T-helper 2 cell (primary cell): ENCODE measurements at regions not wholly inside any gene's neighbourhood (a gene's known extent, or its start where the extent isn't known, plus 50 kb on each side); places are given as distances from the start of the nearest gene placed in this dataset.

ENCODE experiments used
- DNase-seq, 5 experiments: peaks; one replicate each; pipeline versions ENCODE4 v3.0.0 to v3.0.0-alpha.2; 2012 to 2022

DNA sequence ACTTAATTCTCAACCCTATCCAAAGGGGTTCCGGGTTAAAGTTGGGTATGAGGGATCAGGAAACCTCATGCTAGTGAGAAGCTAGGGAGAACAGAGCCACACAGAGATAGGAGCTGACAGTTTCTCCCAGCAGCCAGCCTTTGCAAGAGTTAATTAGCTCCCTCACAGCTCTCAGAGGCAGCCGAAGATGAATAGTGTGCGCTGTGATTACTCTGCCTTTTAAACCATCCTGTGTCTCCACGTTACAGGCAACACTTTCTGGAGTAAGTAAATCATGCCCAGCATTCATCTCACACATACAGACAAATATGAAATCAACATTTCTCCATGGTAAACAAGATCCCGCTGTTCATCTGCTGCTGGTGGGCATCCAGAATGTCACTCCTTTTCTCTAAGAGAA is 429.6 kb downstream of the INSC start:
- no peak for DNase-seq

DNA sequence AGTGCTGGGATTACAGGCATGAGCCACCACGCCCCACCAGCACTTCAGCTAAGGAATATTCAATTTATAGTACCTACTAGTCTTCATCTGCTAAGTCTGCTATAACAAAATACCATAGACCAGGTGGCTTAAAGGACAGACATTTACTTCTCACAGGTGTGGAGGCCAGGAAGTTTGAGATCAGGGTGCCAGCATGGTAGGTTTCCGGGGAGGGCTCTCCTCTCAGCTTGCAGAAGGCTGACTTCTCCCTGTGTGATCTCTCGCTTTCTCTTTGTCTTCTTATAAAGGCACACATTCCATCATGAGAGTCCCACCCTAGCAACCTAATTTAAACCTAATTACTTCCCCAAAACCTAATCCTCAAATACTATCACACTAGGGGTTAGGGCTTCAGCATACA is 433.0 kb downstream of the INSC start:
- DNase-seq: no peak

DNA sequence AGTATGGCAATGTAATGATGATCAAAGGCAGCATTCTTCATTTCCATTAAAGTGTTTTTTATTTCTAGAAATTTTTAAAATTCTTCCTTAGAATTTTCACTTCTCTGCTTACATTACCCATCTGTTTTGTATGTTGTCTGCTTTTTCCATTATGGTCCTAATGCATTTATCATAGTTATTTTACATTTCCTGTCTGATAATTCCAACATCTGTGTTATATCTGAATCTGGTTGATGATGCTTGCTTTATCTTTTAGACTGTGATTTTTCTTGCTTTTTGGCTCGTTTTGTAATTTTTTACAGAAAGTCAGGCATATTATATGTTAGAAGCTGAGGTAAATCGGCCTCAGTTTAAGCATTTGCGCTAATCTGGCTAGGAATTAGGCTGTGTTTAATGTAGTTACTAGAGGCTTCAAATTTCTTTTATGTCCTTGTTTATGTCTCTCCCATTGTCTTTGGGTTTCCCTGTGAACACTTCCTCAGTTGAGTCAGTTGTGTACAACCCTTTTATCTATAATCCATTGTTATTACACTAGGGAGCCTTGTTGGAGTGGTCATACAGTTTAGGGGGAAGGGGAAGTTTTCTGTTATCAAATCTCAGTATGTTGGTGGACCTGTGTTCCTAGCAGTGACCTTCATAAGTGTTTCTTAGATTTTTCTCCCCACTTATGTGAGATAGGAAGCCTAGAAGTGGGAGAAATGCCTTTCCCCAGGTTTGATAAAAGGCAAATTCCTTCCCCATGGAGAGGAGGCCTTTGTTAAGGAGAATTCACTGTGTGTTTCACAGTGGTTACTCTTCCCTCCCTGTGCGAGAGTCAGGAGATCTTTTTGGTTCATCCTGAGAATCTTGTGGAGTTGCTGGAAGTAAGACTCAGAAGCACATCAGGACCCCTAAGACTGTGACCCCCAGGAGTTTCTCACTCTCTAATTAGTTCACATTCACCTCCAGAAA is 437.5 kb downstream of the INSC start:
- DNase-seq: no peak

DNA sequence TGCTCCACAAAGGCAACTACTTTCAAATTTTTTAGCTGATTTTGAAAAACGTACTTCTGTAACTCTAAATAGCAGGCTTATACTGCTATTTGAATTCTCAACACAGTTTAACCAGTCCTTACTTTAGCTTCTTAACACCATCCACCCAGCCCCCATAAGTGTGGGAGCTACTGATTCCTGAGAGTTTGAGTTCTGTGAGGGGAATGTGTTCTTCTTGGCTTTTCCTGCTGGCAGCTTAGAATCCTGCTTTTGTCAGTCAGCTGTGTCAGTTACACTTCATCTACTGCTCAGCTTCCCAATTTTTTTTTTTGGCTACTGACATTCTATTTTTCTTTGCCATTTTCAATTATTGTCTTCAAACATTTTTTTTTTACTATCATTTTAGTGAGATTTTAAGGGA is 440.4 kb downstream of the INSC start:
- DNase-seq: no peak

DNA sequence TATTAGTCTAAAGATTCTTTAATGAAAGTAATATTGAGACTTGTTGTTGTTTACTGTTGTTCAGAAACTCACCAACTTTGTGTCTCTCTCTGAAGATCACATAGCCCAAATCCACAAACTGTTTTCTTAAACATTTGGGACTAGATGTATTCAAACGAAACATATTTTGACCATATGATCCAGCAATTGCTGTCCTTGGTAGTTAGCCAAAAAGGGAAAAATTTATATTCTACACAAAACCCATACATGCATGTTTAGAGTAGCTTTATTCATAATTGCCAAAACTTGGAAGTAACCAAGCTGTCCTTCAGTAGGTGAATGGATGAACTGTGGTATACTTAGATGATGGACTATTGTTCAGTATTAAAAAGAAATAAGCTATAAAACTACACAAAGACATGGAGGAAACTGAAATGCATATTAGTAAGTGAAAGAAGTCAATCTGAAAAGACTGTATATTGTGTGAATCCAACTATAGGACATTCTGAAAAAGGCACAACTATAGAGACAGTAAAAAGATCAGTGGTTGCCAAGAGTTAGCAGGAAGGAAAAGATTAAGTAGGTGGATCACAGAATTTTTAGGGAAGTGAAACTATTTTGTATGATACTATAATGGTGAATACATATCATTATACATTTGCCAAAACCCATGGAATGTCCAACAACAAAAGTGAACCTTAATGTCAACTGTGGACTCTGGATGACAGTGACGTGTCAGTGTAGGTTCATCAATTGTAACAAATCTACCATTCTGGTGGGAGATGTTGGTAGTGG is 442.9 kb downstream of the INSC start:
- no peak for DNase-seq

DNA sequence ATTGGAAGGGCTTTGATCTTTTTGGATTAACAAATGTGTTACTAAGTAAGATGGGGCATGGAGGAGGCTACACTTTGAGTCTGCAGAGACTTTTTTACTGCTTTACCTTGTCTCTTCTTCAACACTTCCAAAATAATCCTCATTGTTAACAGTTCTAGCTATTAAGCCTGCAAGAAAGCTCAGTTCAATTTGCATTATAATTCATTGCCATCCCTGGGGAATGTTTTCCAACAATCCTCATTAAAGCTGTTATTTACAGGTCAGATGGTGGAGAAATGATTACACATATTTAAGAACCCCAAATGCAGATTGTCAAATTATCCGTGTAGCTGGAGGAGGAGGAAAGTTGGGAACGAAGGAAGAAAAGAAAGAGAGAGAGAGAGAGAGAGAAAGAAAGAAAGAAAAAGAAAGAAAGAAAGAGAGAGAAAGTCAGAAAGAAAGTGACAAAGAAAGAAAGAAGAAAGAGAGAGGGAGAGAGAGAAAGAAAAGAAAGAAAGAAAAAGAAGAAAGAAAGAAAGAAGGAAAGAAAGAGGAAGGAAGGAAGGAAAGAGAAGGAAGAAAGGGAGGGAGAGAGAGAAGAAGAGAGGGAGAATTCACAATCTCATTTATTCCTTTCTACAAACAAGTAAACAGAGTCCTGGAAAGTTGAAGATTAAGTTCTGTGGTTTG is 443.9 kb downstream of the INSC start:
- DNase-seq: no peak

DNA sequence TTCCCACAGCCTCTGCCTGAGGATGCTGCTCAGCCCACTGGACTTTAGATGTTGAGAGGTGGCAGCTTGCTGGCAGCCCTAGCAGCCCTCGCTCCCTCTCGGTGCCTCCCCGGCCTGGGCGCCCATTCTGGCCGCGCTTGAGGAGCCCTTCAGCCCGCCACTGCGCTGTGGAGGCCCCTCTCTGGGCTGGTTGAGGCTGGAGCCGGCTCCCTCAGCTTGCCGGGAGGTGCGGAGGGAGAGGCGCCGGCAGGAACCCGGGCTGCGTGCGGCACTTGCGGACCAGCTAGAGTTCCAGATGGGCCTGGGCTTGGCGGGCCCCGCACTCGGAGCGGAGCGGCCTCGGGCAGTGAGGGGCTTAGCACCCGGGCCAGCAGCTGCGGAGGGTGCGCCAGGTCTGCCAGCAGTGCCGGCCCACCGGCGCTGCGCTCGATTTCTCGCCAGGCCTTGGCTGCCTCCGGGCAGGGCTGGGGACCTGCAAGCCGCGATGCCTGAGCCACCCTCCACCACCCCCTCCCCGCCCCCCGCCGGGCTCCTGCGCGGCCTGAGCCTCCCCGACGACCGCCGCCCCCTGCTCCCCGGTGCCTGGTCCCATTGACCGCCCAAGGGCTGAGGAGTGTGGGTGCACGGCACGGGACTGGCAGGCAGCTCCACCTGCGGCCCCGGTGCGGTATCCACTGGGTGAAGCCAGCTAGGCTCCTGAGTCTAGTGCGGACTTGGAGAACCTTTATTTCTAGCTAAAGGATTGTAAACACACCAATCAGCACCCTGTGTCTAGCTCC is 446.2 kb downstream of the INSC start:
- DNase-seq: no peak

DNA sequence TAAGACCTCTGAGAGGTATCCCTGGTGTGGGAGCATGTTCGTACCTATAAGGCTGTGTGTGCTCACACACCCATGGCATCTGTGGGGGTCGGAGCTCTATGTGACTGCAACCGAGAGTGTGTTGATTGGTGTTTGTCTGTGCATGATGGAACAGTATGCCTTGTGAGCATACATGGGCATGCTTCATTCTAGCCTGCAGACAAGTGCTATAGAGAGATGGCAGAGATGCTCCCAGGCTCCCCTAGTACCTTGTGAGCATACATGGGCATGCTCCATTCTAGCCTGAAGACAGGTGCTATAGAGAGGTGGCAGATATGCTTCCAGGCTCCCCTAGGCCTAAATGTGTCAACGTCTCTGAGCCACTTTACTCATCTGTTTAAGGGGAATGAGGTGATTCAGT is 447.5 kb downstream of the INSC start:
- no peak for DNase-seq

DNA sequence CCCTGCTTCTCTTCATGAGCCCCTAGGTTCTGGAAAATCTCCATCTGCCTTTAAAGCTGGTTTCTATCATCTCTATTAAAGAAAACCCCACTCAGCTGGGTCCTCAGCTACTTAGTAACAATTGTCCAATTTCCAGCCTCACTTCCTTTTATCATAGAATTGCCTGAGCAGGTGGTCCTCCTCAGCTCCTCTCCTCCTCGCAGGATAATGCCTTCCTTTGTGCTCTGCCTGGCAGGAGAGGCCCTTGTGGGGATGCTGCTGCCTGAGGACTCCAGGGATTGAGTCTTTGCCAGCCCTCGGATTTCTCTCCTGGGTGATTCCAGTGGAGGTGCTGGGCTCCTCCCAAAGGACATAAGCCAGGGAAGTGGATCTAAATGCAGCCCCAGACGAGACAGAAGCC is 448.3 kb downstream of the INSC start:
- no peak for DNase-seq

DNA sequence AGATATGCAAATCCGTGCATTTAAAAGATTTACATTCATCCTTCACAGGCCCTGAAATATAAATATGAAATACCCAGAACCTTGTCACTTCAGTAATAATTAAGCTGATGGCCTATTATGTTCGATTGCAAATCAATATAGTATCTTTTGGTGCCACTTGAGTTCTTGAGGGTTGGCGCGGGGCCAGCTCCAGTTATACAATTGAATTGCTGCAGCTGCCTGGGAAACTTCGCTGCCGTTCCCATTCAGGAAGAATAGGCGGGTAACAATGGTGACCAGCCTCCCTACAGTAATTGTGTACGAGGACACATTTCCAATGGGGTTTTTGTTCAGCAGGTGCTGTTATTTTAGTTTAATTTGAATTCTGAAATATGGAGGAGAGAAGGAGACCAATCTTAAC is 451.2 kb downstream of the INSC start:
- no peak for DNase-seq

DNA sequence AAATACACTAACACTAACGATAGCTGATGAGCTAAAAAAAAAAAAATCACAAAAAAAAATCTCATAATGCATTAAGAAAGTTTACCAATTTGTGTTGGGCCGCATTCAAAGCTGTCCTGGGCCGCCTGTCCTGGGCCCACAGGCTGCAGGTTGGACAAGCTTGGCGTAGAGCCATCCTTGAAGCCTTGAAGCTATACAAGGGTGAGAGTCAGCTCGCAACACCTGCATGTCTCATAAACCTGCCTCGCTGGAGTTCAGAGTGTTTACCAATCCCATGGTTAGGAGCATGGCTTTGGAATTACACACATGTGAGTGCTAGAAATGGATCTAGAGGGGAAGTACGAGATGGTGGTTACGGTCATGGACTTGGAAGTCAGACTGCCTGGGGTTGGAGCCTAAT is 453.7 kb downstream of the INSC start:
- no peak for DNase-seq

DNA sequence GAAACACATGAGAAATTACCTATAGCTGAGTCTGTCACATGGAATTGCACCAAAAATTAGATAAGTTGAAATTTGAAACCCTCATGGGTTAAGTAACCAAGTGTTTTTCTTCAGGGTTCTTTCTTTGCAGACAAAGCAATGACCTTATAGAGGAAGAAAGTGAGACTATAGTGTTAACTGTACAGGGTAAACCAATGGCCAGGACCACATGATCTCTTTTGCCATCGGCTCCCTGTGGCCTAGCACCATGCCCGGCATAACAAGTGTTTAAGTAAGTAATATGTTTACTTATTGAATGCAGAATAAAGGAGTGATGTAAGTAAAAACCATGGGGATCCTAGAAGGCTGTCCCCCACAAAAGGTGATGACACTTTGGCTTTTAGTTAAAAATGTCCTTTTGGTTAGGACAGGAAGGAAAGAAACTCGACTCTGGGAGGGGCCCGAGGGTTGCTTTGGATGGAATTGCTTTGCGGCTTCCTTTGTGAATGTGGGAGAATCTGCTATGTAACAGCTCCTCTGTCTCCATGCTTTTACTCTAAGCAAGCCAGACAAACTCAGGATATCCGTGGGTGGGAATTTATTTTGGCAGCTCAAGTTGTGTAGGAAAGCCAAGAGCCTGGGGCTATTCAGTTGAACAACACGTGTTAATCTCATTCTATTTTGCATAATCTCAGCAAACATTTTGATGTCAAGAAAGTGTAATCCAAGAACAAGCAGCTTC is 454.7 kb downstream of the INSC start:
- DNase-seq: no peak

DNA sequence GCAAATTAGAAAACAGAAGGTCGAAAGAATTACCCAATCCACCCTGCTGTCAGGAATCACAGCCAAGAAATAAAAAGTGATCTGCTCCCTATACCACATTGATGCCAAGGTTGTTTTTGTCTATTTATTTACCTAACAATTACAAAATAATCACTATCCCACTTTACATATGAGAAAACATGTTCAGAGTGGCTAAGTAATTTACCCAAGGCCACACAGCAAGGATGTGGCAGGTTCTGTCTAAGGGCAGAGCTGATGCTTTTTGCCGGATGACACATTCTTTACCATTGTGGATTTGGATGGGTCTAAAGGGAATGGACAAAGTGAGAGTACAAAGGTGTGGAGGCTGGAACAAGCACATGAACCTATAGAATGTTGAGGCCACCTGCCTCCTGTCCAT is 460.7 kb downstream of the INSC start:
- no peak for DNase-seq

DNA sequence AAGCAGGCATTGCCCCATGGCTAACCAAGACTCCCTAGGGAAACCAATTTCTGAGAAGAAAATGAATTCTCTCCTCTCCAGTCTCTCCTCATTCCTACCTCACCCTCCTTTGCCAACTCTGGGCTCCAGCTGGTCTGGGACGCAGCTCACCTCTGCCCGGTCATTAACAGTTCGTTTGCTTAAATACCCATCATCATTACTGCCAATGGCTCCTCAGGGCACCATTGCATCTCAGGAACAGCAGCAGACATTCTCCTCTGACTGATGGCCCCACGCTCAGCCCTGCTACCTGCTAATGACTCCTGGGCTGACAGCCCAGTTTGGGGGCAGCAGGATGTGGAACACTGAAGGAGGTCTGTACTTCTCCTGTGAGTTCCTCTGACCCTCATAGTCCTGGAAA is 462.0 kb downstream of the INSC start:
- DNase-seq: no peak

DNA sequence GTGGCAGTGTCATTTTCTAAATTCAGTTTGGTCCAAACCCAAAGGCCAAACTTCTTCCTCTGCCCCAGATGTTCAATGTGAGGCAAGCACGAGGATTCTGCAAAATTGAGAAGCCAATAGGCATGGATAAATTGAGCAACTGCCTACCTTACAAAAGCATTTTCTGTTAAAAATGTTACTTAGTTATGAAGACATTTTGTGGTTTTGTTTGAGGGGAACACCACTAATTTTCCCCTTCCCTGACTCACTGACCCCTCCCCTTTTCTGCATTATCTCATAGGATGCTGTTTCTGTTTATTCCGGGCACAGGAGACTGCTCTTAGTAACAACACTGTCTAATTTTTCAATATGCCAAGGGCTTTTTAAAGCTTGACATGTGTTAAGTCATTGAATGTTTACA is 462.8 kb downstream of the INSC start:
- no peak for DNase-seq

DNA sequence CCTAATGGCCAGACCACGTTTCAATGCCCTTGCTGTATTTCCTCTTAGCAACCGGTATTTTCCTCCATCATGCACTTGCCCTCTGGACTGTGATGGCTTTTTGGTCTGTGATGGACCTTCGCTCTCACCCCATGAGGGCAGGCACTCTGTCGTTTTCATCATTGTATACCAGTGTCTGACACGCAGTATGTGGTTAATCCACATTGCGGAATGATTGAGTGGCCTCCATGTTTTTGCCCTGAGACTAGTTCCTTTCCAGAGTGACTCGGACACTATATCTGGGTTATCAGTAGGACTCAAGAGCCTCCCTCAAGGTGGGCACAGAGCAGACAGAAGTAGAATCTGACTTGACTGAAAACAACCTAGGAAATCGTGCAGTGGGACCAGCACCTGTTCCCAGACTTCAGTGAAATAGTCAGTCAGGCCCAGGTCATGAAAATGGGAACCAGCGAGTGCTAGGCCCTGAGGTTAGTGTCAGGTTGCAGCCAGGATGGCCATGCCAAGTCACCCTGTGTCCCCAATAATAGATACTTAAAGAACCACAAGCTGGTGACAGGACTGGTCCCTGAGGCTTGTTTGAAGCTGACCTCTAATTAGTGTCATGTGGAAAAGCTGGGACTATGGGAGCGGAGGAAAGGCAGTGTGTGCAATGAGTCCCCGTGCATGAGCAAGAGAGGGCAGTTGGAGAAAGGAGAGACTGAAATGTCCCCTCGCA is 464.7 kb downstream of the INSC start:
- DNase-seq: no peak

DNA sequence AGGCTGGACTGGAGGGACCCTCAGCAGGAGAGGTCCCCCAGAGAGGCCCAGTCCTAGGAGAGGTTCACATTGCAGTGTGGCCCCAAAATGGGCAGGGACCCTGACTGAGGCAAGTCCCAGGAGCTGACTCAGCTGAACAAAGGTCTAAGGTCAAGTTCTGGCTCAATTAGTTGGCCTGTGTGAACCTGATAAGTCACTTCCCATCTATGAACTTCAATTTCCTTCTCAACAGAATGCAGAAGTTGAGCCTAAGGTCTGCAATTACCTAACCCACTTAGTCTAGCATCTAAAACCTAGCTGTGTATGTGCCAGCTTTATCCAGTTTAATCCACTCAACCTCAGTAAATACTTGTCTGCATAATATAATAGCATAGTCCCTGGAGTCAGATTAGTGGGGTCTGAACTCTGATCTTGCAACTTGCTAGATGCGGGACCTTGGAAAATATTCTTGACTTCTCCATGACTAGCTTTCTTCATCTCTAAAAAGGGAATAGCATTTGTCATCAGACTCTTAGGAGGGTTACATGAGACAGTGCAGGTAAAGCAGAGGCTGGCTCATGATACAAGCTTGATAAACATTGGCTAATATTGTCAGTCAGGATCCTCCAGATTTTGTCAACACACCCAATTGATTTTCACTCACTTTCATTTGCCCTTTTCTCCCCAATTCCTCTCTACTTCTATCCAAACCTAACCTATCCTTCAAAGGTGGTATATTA is 465.5 kb downstream of the INSC start:
- no peak for DNase-seq

DNA sequence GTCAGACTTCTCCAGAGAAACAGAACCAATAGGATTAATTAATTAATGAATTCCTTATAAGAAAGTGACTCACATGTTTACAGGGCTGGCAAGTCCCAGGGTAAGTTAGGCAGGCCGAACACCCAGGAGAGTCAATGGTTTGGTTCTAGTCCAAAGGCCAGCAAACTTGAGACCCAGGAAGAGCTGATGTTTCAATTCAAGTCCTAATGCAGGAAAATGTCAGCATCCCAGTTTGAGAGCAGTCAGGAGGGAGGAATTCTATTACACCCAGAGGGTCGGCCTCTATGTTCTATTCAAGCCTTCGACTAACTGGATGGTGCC is 466.0 kb downstream of the INSC start:
- DNase-seq: no peak

DNA sequence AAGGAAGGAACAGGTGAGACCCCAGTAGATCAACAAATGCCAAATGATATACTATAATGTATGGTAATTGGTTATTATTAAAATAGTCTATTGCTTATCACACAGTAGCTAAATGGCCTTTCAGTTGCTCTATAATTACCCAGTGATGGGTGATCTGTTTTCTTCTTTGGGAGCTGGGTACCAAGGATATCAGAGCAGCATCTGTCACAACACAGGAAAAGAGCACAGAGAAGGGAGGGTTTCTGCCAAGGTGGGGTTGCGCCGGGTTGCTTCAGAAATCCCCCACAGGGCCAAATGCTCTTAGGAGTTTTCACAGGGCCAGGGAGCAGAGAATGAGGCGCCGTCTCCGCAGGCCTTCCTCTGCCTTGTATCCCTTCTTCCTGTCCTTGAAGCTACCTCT is 469.4 kb downstream of the INSC start:
- no peak for DNase-seq

DNA sequence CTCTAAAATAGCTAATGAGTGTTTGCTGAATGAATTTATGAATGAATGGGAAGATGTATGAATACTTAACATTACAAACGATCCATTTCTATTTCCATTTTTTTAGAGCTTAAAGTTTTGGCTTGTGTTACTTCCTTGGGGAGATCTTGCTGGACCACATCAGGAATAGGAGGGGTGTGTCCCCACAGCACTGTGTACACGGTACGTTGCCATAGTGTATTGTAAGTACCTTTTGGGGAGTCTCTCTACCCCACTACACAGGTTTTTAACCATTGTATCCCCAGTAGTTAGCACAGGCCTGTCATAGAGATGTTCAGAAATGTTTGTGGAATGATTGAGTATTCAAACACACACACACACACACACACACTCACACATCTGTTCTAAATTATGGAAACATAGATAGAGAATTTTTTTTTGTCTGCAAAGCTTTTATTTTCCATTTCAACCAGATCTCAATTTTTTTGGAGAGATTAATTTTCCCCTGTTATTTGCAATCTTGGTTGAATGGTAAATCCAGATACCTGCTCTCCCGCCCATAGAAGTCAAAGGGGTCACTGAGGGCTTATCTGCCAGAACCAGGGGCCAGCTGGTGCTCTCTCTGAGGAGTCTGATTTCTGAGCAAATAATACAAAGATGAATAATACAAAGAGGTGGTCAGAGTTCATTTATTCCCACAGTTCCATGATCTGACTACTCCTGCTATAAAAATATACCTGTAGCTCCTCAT is 471.0 kb downstream of the INSC start:
- DNase-seq: no peak
